GM19438 (cell line): ENCODE measurements at regions not wholly inside any gene's neighbourhood (a gene's known extent, or its start where the extent isn't known, plus 50 kb on each side); places are given as distances from the start of the nearest gene placed in this dataset.

Source experiments
- ATAC-seq: cut with Tn5 transposase; IDR thresholded peaks from one replicate; pipeline ENCODE4 v1.9.1; 2021; ENCODE audit warnings: low read depth; ENCODE audit not compliant: unreplicated experiment

DNA sequence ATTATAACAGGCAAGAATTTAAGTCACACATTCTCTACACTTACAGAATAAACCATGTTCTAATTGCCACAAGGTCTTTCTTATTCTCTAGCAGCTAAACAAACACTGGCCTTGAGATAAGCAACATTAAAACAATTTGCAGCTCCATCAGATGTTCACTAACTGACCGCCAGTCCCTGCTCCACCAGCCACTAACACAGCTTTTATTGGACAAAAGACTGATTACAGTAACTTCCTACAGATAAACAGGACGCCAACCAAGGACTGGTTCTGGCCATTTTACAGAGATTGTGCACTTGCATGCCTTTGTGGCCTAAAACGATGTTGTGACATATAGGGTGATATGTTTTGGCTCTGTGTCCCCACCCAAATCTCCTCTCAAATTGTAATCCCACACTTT lies 388.9 kb upstream of the LRRC4C start:
- ATAC-seq, result no peak

DNA sequence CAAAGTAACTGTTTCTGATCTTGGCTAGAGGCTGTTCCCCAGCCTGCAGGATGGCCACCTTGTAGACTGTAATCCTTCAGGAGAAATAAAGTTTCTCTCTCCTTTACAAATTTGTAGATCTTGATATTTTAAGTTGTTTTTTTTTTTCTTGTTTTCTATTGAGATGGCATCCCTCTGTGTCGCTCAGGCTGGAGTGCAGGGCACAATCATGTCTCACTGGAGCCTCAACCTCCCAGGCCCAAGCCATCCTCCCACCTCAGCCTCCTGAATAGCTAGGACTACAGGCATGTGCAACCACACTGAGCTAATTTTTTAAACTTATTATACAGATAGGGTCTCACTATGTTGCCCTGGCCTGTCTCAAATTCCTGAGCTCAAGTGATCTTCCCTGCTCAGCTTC lies 389.8 kb upstream of the LRRC4C start:
- no peak for ATAC-seq

DNA sequence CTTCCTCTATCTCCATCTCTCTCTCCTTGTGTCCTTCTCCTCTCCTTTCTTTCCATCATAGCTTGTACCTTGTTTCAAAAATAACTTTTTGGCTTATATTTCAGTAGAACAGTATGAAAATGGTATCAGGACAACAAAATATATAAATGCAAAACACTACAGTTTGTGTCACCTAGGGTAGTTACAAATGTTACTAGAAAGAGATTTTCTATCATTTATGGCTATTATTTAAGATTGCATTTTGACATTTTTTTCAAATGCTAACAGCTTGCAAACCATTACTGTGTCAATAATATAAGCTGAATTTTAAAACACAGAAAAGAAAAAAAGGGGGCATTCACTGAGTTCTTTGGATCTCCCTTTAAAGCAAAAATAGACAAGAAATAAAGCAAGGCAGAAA lies 392.3 kb upstream of the LRRC4C start:
- no peak for ATAC-seq

DNA sequence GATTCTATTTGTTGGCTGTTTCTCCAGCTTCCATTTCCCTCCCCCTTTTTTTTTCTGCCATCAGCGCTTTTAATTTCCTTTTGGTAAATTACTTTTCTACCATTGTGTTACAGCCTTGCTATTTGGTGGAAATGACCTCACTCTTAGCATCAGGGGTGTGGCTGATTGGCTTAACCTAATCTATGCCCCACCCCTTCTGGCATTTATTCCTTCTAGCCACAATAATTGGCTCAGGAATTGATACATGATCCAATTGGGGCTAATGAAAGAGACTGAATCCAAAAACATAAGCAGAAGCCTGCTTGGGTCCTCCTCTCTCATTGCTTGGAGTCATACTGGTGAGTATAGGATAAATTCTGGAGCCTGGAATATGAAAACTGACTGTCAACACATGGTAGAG lies 402.4 kb upstream of the LRRC4C start:
- ATAC-seq, result no peak

DNA sequence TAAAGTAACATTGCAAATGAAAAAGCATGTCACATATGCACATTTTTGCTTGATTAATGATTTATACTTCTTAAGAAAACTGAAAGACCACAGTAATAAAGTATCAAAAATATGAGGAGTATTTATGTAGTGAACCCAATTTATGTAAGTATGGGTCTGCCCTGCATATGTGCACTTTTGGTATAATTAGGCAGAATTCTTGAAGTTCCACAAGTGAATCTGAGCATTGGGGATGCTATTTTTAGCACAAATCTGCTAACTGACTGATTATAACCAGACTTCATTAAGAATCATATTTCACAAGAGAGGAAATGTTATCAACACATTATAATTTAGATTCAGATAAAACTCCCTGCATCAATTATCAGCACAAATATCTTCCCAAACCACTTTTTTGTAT lies 407.1 kb upstream of the LRRC4C start:
- no peak for ATAC-seq

DNA sequence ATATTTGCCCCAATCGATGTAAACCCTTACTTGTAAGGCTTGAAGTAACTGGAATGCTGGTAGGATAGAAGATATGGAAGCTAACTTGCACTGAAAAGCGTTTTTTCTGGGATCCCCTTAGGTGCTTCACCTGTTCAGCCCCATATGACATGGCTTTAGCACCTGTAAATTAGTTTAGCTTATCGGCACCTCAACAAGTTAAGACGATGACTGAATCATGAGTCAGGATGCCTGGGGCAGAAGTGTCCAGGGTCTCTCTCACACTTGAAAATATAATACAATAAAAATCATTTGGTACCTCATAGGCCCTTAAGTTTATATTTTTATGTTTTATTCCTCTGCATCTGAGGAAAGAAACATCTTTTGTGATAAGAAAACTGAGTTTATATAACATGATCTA lies 409.2 kb upstream of the LRRC4C start:
- no peak for ATAC-seq

DNA sequence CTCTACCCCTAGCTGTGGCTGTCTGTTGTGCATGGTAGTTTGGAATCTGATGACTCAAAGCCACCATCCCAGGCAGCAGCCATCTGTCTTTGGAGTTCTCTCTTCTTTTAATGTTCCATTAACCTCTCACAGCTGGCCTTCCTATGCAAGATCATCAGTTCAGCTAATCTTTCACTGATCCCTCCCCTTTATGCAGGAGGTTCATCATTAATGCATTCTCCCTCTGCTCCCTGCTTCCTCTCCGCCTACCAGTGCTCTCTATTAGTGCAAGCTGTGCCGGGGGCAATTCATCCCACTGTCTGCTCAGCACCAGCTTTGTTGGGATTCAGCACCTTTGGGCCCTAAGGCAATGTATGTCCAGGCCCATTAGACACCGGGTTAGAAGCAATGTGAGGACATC lies 413.0 kb upstream of the LRRC4C start:
- ATAC-seq, result no peak

DNA sequence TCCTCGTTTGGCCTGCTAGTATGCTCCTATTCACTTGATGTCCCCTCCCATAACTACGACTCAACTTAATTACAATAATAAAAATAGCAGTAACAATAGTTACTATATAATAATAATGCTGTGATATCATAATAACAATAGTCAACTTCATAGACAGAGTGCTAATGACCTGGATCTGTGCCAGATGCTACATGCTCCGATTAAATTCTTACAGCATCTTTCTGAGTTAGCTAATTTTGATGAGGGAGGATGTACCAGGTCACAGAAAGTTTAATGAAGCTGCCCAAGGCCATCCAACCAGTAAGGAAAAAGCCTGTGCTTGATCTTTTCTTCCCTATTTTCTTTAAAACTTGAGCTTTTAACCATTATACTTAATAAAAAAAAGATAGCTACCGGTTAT lies 413.4 kb upstream of the LRRC4C start:
- no peak for ATAC-seq

DNA sequence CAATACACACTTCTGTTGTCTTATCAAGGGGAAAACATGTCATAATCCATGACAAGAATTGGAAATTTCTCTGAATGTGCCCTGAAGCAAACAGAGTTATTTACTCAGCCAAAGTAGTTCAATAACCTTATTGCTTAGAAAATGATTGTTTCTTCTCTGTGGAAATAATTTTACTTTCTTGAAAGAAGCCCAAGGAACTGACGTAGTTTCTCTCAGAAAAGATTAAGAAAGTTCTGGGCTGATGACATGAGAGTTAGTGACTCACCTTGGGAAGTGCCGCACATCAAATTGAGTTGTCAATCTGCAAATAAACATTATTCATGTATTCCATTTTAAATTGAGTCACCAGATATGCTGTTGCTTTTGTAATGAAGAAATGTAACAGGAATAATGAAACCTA lies 418.6 kb upstream of the LRRC4C start:
- no peak for ATAC-seq

DNA sequence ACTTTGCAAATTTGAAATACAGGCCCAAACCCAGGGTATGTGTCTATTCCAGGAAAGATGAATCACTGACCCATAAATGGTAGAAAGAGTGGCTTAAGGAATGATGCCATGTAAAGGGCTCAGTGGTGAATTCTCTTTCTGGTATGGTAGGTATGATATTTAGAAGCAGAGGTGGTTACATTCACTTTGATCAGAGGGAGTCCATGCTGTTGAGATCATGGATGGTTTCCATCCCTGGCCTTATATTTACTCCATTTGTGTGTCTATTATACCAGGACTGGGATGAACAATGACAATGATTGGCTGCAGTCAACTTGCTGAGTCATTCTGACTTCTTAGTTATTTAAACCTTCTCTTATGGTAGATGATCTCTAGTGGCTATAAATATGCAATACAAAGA lies 419.8 kb upstream of the LRRC4C start:
- ATAC-seq, result no peak

DNA sequence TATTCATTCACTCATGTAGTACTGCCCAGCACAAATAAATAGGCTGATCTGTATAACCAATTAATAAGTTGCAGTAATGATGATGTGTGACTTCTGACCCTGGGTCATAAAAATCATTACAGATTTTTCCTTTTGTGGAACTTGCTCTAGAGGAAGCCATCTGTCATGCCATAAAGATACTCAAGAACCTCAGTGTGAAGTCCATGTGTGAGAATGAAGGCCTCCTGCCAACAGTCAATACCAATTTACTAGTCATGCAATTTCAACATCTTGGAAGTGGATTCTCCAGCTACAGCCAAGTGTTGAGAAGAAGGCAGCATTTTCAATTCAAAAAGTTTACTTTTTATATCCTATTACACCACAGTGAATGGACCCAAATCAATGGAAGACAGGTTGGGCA lies 435.6 kb upstream of the LRRC4C start:
- no peak for ATAC-seq

DNA sequence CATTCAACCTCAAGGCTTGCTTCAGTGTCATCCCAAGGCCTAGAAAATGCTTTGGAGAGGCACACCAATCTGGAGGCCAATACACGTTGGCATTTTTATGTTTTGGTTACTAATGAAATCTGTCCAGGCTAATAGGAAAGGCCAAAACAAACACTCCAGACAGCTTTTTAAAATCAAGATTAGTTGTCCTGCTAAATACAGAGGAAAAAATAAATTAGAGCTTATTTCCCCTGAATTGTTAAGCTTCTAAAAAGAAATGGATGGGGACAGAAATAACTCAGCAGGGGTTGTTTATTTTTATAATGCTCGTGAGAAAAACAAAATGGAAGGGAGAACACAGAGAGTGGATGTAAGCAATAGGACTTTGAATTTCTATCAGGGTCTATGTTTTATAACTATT lies 438.5 kb upstream of the LRRC4C start:
- ATAC-seq, result no peak

DNA sequence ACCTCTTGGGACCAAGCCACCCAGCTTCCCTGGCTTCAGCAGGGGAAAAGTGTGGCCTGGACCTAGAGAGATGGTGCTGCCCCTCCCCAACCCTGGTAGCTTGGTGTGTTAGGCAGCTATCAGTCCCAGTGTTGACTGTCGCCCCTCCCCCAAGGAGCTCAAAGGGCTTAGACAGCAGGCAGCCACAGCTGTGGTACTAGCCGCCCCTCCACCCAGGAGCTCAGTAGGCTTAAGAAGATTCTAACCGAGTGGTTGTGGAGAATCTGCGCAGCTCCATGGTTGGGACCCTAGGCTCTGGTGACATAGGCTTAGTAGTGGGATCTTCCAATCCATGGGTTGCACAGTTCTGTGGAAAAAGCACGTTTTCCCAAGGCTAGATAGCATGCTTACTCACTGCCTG lies 458.4 kb upstream of the LRRC4C start:
- ATAC-seq, result no peak

DNA sequence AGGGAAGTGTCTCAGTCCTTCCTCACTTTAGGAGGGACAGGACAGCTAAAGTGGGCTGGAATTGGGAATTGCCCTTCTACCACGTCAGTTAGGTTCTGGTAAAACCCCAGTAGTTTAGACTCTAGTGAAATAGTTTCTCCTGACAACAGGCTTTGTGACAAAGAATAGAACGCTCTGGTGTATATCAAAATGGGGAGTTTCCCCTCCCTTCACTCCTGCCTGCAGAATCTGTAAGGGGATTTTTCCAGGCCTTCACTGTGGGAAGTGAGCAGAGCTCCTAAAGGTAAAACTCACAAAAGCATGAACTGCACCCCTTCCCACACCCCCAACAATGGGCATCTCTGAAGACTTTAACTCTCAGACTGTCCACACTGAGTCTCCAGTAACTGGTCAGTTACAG lies 460.9 kb upstream of the LRRC4C start:
- ATAC-seq, result no peak

DNA sequence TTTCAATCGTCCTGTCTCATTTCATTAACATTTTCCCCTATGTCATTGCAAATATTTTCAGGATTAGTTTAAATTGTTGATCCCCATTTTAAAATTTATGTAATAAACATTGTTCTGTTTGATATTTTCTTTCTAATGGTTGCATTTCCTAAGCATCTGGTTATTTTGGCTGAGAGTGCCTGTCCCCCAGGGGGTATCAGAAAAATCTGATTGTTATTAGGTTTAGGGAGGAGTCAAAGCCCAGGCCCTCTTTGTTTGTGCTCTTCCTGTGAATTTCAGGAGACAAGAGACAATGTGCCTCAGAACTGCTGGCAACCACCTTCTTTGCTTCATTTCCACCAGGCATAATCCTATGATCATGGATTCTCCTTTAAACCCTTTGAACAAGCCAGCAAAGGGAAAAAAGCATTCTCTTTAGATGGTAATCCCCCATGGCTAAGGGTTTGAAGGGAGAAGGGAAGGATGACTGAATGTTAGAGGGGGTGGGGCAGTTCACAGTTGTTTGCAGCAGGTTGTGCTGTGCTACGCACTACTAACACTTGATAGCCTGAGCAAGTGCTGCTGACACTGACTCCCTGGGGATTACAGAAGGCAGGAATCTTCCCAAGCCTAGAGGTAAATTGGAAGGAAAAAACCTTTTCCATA lies 462.4 kb upstream of the LRRC4C start:
- no peak for ATAC-seq

DNA sequence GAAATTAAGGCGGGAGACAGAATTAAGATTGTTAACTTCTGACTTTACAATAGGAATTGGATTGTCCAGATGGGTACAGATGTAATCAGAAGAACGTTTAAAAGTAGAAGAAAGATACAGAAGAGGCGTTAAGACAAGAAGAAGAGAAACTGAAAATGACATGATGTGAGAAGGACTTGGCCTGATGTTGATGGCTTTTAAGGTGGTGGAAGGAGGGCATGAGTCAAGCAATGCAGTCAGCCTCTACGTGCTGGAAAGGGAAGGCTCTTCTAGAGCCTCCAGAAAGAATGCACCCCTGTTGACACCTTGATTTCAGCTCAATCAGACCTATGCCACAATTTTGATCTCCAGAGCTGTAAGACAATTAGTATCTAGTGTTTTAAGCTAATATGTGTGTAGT lies 466.9 kb upstream of the LRRC4C start:
- no peak for ATAC-seq

DNA sequence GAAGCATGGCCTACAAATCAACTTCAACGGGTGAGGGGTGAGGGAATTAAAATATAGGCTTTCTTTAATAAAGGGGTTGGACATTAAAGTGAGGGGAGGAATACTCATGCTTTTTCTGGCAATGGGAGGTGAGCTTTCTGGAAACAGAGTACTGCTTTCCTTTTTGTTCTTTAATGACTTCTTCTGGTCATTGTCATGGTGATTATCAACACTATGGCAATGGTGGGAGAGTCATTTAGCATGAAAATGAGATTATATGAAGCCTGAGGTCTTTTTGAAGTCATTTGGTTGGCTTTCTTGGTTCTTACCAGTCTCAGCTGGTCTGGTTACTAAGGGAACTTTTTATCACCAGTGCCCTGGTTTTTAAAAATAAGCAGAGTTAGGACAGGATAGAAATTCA lies 475.8 kb upstream of the LRRC4C start:
- no peak for ATAC-seq

DNA sequence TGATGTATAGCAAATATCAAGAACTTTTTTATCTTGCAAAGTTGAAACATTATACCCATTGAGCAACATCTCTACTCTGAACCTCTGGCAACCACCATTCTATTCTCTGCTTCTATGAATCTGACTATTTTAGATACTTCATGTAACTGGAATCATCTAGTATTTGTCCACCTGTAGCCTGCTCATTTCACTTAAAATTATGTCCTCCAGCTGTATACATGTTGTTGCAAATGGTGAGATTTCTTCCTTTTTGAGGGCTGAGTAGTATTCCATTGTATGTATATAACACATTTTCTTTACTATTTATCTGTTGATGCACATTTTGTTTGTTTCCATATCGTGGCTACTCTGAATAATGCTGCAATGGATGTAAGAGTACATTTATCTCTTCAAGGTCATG lies 476.3 kb upstream of the LRRC4C start:
- ATAC-seq, result no peak

DNA sequence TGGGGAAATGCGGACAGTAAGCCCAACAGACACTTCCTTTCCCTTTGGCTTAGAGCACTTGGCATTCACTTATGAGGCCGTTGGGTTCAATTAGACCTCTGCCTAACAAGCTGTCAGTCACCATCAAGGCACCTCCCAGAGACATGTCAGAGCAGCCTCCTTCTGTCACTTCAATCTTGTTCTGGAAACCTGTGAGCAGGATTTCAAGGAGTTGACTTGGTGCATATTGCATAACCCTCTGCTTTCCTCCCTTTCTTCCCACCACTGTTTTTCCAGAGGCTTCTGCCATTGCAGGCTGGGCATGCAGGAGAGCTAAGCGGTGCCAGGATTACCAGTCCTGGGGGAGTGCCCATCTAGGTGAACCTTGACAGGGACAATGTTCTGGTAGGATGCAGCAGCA lies 484.2 kb upstream of the LRRC4C start:
- no peak for ATAC-seq

DNA sequence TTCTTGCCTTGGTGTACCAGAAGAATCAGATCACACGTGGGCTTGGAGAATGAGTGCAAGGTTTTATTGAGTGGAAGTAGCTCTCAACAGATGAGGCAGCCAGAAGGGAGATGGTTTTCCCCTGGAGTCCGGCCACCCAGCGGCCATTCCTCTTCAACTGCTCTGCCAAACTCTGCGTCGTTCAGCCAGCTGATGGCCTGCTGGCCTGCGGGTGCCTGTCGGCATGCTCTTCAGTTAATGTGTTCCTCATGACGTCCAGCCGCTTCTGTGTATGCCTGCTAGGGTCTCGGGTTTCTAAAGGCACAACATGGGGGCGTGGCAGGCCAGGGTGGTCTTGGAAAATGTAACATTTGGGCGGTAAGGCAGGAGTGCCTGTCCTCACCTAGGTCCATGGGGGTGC lies 487.9 kb upstream of the LRRC4C start:
- no peak for ATAC-seq

DNA sequence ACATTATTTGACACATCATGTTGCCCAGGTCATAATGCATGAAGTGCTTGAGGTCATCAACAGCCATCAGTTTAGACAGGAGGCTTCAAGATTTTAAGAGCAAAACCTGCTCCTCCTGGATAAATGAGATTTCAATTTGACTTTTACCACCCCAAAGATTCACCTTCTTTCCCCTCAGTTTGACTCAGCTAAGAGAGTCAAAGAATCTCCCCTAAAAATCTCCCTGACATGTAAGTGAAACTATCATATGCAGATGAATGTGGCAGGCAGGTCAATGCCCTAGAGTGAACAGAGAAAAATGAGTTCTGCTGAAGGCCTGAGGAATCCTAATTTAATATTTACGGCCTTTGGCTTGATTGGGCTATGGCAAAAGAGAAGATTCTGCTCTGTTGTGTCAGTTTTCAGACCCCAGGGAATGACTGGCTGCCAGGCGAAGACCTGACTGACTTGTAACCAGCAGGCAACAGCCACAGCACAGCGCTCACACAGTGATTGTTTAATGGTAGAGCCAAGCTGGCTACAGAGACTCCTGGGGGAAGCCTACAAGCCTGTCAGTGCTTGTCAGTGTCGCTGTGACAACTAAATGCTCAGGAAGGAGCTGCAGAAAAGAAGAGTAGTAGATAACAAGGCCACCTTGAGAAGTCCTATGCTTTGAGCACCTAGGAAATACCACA lies 491.2 kb upstream of the LRRC4C start:
- ATAC-seq, result no peak

DNA sequence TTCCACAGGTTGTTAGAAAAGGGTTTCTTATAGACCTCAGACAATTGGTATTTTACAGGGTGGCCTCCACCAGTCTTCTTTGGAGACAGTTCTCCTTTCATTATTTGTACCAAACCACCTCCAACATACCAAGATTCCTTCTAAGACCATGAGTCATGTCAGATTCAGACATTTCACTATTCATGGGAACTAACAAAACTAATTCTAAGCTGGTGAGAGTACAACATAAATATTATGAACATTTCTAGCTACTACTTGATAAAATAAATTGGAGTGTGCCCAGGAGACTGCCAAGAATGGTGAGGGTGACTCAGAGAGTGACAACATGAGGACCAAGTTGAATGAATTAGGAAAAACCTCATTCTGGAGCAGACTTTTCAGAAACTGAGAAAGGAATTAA lies 494.6 kb upstream of the LRRC4C start:
- no peak for ATAC-seq

DNA sequence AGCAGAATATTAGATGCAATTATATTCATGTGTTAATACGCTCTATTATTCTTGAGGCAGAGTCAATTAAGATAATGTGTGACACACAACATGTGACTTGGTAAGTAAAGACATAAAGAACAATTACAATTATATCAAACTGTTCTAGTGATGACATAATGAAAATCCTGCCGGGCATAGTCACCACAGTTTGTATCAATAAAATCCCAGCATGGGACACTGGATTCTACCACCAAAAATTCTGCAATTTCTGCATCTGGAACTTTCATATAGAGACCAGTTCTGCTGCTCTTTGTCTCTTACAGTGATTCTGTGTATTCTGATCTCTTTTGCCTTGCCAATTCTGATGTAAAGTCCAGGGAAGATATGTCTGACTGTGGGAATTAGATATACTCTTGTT lies 495.6 kb upstream of the LRRC4C start:
- ATAC-seq, result no peak
